ENCODE measurements at regions not wholly inside any gene's neighbourhood (a gene's known extent, or its start where the extent isn't known, plus 50 kb on each side); places are given as distances from the start of the nearest gene placed in this dataset.

- no peaks in the 10 kb centered on the region for H4K20me1 ChIP-seq (replicated peaks; ENCODE audit: insufficient read depth)
- H3K27ac ChIP-seq (ENCODE audit: low read depth), result no peak overlapping the region
- H3K9me2 ChIP-seq (ENCODE audit: insufficient read depth), result 0 out of 2 replicates have a peak, but pooled peaks cover under 1% of the 10 kb centered on the region
- no peaks in the 10 kb centered on the region for H3K27me3 ChIP-seq (ENCODE audit: insufficient read depth)
- no peaks in the 10 kb centered on the region for H3K9me3 Mint-ChIP-seq
- H3K27me3 Mint-ChIP-seq (ENCODE audit: insufficient read depth, low read depth, poor library complexity), result no peaks in the 10 kb centered on the region
- TF ChIP-seq NANOG (IDR thresholded peaks at IDR 0.05; ENCODE audit: borderline replicate concordance) (no peak), EZH2 (IDR thresholded peaks at IDR 0.05; ENCODE audit: low read depth, unreplicated experiment) (no peak), POLR2AphosphoS5 (IDR thresholded peaks at IDR 0.05; ENCODE audit: low read depth) (no peak), ZNF114 (CRISPR knock-in tag; IDR thresholded peaks at IDR 0.05) (no peak), EZH2phosphoT487 (IDR thresholded peaks at IDR 0.05; ENCODE audit: unreplicated experiment) (no peak), STAT1 (IDR thresholded peaks at IDR 0.05; ENCODE audit: unreplicated experiment) (no peak), JUNB (IDR thresholded peaks at IDR 0.05; ENCODE audit: unreplicated experiment) (no peak), CREB1 (CRISPR knock-in tag; IDR thresholded peaks at IDR 0.05; ENCODE audit: low read depth) (no peak), ZNF331 (CRISPR knock-in tag; IDR thresholded peaks at IDR 0.05; ENCODE audit: low read depth) (no peak)
- TF ChIP-seq, protein P1, sequence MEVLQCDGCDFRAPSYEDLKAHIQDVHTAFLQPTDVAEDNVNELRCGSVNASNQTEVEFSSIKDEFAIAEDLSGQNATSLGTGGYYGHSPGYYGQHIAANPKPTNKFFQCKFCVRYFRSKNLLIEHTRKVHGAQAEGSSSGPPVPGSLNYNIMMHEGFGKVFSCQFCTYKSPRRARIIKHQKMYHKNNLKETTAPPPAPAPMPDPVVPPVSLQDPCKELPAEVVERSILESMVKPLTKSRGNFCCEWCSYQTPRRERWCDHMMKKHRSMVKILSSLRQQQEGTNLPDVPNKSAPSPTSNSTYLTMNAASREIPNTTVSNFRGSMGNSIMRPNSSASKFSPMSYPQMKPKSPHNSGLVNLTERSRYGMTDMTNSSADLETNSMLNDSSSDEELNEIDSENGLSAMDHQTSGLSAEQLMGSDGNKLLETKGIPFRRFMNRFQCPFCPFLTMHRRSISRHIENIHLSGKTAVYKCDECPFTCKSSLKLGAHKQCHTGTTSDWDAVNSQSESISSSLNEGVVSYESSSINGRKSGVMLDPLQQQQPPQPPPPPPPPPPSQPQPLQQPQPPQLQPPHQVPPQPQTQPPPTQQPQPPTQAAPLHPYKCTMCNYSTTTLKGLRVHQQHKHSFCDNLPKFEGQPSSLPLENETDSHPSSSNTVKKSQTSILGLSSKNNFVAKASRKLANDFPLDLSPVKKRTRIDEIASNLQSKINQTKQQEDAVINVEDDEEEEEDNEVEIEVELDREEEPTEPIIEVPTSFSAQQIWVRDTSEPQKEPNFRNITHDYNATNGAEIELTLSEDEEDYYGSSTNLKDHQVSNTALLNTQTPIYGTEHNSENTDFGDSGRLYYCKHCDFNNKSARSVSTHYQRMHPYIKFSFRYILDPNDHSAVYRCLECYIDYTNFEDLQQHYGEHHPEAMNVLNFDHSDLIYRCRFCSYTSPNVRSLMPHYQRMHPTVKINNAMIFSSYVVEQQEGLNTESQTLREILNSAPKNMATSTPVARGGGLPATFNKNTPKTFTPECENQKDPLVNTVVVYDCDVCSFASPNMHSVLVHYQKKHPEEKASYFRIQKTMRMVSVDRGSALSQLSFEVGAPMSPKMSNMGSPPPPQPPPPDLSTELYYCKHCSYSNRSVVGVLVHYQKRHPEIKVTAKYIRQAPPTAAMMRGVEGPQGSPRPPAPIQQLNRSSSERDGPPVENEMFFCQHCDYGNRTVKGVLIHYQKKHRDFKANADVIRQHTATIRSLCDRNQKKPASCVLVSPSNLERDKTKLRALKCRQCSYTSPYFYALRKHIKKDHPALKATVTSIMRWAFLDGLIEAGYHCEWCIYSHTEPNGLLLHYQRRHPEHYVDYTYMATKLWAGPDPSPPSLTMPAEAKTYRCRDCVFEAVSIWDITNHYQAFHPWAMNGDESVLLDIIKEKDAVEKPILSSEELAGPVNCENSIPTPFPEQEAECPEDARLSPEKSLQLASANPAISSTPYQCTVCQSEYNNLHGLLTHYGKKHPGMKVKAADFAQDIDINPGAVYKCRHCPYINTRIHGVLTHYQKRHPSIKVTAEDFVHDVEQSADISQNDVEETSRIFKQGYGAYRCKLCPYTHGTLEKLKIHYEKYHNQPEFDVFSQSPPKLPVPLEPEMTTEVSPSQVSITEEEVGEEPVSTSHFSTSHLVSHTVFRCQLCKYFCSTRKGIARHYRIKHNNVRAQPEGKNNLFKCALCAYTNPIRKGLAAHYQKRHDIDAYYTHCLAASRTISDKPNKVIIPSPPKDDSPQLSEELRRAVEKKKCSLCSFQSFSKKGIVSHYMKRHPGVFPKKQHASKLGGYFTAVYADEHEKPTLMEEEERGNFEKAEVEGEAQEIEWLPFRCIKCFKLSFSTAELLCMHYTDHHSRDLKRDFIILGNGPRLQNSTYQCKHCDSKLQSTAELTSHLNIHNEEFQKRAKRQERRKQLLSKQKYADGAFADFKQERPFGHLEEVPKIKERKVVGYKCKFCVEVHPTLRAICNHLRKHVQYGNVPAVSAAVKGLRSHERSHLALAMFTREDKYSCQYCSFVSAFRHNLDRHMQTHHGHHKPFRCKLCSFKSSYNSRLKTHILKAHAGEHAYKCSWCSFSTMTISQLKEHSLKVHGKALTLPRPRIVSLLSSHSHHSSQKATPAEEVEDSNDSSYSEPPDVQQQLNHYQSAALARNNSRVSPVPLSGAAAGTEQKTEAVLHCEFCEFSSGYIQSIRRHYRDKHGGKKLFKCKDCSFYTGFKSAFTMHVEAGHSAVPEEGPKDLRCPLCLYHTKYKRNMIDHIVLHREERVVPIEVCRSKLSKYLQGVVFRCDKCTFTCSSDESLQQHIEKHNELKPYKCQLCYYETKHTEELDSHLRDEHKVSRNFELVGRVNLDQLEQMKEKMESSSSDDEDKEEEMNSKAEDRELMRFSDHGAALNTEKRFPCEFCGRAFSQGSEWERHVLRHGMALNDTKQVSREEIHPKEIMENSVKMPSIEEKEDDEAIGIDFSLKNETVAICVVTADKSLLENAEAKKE (CRISPR knock-in tag; IDR thresholded peaks at IDR 0.05), result no peak
- TF ChIP-seq, protein P2, sequence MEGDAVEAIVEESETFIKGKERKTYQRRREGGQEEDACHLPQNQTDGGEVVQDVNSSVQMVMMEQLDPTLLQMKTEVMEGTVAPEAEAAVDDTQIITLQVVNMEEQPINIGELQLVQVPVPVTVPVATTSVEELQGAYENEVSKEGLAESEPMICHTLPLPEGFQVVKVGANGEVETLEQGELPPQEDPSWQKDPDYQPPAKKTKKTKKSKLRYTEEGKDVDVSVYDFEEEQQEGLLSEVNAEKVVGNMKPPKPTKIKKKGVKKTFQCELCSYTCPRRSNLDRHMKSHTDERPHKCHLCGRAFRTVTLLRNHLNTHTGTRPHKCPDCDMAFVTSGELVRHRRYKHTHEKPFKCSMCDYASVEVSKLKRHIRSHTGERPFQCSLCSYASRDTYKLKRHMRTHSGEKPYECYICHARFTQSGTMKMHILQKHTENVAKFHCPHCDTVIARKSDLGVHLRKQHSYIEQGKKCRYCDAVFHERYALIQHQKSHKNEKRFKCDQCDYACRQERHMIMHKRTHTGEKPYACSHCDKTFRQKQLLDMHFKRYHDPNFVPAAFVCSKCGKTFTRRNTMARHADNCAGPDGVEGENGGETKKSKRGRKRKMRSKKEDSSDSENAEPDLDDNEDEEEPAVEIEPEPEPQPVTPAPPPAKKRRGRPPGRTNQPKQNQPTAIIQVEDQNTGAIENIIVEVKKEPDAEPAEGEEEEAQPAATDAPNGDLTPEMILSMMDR (conservative IDR thresholded peaks at IDR 0.05; ENCODE audit: low read depth in 2 of 2), result no peak
- TF ChIP-seq, protein P3, sequence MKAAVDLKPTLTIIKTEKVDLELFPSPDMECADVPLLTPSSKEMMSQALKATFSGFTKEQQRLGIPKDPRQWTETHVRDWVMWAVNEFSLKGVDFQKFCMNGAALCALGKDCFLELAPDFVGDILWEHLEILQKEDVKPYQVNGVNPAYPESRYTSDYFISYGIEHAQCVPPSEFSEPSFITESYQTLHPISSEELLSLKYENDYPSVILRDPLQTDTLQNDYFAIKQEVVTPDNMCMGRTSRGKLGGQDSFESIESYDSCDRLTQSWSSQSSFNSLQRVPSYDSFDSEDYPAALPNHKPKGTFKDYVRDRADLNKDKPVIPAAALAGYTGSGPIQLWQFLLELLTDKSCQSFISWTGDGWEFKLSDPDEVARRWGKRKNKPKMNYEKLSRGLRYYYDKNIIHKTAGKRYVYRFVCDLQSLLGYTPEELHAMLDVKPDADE (IDR thresholded peaks at IDR 0.05), result no peak
- TF ChIP-seq, protein P4, sequence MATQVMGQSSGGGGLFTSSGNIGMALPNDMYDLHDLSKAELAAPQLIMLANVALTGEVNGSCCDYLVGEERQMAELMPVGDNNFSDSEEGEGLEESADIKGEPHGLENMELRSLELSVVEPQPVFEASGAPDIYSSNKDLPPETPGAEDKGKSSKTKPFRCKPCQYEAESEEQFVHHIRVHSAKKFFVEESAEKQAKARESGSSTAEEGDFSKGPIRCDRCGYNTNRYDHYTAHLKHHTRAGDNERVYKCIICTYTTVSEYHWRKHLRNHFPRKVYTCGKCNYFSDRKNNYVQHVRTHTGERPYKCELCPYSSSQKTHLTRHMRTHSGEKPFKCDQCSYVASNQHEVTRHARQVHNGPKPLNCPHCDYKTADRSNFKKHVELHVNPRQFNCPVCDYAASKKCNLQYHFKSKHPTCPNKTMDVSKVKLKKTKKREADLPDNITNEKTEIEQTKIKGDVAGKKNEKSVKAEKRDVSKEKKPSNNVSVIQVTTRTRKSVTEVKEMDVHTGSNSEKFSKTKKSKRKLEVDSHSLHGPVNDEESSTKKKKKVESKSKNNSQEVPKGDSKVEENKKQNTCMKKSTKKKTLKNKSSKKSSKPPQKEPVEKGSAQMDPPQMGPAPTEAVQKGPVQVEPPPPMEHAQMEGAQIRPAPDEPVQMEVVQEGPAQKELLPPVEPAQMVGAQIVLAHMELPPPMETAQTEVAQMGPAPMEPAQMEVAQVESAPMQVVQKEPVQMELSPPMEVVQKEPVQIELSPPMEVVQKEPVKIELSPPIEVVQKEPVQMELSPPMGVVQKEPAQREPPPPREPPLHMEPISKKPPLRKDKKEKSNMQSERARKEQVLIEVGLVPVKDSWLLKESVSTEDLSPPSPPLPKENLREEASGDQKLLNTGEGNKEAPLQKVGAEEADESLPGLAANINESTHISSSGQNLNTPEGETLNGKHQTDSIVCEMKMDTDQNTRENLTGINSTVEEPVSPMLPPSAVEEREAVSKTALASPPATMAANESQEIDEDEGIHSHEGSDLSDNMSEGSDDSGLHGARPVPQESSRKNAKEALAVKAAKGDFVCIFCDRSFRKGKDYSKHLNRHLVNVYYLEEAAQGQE (IDR thresholded peaks at IDR 0.05; ENCODE audit: unreplicated experiment), result no peak
- no peak overlapping the region for H3K4me2 ChIP-seq
- ATAC-seq, result no peak
- H3K4me1 Mint-ChIP-seq, result no peaks in the 10 kb centered on the region
- no peak overlapping the region for H3K4me3 ChIP-seq
- no peaks in the 10 kb centered on the region for H3F3A ChIP-seq (replicated peaks; ENCODE audit: low read depth)
- H2AFZ ChIP-seq, result no peak overlapping the region
- H3K27ac Mint-ChIP-seq, result no peak overlapping the region
- H3K4me1 ChIP-seq (ENCODE audit: insufficient read depth), result no peaks in the 10 kb centered on the region
- H3K36me3 ChIP-seq (ENCODE audit: insufficient read depth), result no peaks in the 10 kb centered on the region
- no peak for DNase-seq (ENCODE audit: low spot score)
- H3K4me3 Mint-ChIP-seq, result no peak overlapping the region
- no peaks in the 10 kb centered on the region for H3K36me3 Mint-ChIP-seq (ENCODE audit: low read depth)
- H3K79me2 ChIP-seq (replicated peaks; ENCODE audit: insufficient read depth), result no peaks in the 10 kb centered on the region
These were observed 284.4 kb downstream of the CRPPA start for GRCh38 chr7:16136896-16137295.

Measured in GM23338 (cell line).